RPMI7951 (cell line): ENCODE measurements at regions not wholly inside any gene's neighbourhood (a gene's known extent, or its start where the extent isn't known, plus 50 kb on each side); places are given as distances from the start of the nearest gene placed in this dataset.

Experiments used
- DNase-seq: peaks from one replicate; pipeline ENCODE4 v3.0.0-alpha.2; 2012; ENCODE audit warnings: low read depth

- no peak for DNase-seq
Observed at GRCh38 chr10:36053775-36054174, 411.7 kb upstream of the FZD8 start.

- no peak for DNase-seq
Observed at GRCh38 chr10:36053271-36053670, 411.2 kb upstream of the FZD8 start.

- DNase-seq = no peak
Observed at GRCh38 chr10:36051500-36051991, 409.4 kb upstream of the FZD8 start.

- DNase-seq = no peak
Observed at GRCh38 chr10:36050763-36051499, 408.8 kb upstream of the FZD8 start.

GRCh38 chr10:36048780-36049179 is 406.7 kb upstream of the FZD8 start:
- DNase-seq = no peak

GRCh38 chr10:36048236-36048635 is 406.1 kb upstream of the FZD8 start:
- no peak for DNase-seq

GRCh38 chr10:36042135-36042534 is 400.0 kb upstream of the FZD8 start:
- no peak for DNase-seq

GRCh38 chr10:36038316-36038955 is 396.3 kb upstream of the FZD8 start:
- no peak for DNase-seq

GRCh38 chr10:36036137-36036536 is 394.0 kb upstream of the FZD8 start:
- no peak for DNase-seq

GRCh38 chr10:36033808-36034207 is 391.7 kb upstream of the FZD8 start:
- DNase-seq = no peak

GRCh38 chr10:36030516-36030915 is 388.4 kb upstream of the FZD8 start:
- DNase-seq = no peak

- DNase-seq = no peak
Observed at GRCh38 chr10:36026656-36027390, 384.7 kb upstream of the FZD8 start.

GRCh38 chr10:36026081-36026480 is 384.0 kb upstream of the FZD8 start:
- peak; percentile 58 for DNase-seq

- DNase-seq = peak; percentile 96
Observed at GRCh38 chr10:36023939-36024338, 381.8 kb upstream of the FZD8 start.

GRCh38 chr10:36021096-36021495 is 379.0 kb upstream of the FZD8 start:
- DNase-seq = peak; percentile 34

GRCh38 chr10:36019749-36020148 is 377.7 kb upstream of the FZD8 start:
- peak; percentile 29 for DNase-seq

GRCh38 chr10:36018996-36019395 is 376.9 kb upstream of the FZD8 start:
- no peak for DNase-seq

- no peak for DNase-seq
Observed at GRCh38 chr10:36017137-36017536, 375.0 kb upstream of the FZD8 start.

- no peak for DNase-seq
Observed at GRCh38 chr10:36007369-36007768, 365.3 kb upstream of the FZD8 start.

- DNase-seq = no peak
Observed at GRCh38 chr10:36003688-36004087, 361.6 kb upstream of the FZD8 start.

- DNase-seq = no peak
Observed at GRCh38 chr10:36003031-36003600, 361.0 kb upstream of the FZD8 start.

GRCh38 chr10:36002445-36002844 is 360.3 kb upstream of the FZD8 start:
- no peak for DNase-seq
